OCI-LY1 (cell line): ENCODE measurements at regions not wholly inside any gene's neighbourhood (a gene's known extent, or its start where the extent isn't known, plus 50 kb on each side); places are given as distances from the start of the nearest gene placed in this dataset.

Experiments
- EZH2 ChIP-seq: fragments of 200-600 bp; sonication (generic), shearing (Covaris generic); IDR thresholded peaks from 2 replicates; pipeline ENCODE4 v1.8.0; 2017; ENCODE audit warnings: borderline replicate concordance, mixed run types, mild to moderate bottlenecking, antibody characterized with exemption, low read length, moderate library complexity, mixed read lengths
- TF ChIP-seq, protein P1 (sequence below): fragments of 200-600 bp; sonication (generic), shearing (Covaris generic); IDR thresholded peaks from 2 replicates; pipeline ENCODE4 v1.5.1; 2017; ENCODE audit warnings: mild to moderate bottlenecking, antibody characterized with exemption, low read length, moderate library complexity, mixed read lengths

DNA sequence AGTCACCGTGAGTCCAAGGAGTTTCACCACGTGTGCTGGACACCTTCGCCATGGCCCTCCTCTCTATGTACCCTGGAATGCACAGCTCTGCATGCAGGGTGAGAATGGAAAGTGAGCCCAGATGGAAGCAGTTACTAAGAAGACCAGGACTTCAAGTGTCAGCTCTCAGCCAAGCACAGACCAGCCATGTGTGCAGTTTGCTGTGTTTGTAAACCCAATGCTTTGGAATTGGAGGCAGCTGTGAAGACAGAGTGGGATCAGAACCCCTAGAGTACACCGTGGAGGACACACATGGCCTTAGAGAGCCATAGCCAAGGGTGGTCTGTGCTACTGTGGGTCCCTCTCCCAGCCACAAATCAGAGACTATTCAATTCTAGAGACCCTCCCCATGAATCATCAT, 655.5 kb upstream of the ID2 start:
- TF ChIP-seq, protein P1, sequence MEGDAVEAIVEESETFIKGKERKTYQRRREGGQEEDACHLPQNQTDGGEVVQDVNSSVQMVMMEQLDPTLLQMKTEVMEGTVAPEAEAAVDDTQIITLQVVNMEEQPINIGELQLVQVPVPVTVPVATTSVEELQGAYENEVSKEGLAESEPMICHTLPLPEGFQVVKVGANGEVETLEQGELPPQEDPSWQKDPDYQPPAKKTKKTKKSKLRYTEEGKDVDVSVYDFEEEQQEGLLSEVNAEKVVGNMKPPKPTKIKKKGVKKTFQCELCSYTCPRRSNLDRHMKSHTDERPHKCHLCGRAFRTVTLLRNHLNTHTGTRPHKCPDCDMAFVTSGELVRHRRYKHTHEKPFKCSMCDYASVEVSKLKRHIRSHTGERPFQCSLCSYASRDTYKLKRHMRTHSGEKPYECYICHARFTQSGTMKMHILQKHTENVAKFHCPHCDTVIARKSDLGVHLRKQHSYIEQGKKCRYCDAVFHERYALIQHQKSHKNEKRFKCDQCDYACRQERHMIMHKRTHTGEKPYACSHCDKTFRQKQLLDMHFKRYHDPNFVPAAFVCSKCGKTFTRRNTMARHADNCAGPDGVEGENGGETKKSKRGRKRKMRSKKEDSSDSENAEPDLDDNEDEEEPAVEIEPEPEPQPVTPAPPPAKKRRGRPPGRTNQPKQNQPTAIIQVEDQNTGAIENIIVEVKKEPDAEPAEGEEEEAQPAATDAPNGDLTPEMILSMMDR, result no peak
- no peak for TF ChIP-seq EZH2
